Cardiac muscle cell (in vitro differentiated cells and primary cell): ENCODE measurements at regions not wholly inside any gene's neighbourhood (a gene's known extent, or its start where the extent isn't known, plus 50 kb on each side); places are given as distances from the start of the nearest gene placed in this dataset.

Experiments
- DNase-seq, 2 donors: peaks; one replicate each; pipeline versions ENCODE4 v3.0.0 to v3.0.0-alpha.2; 2010 to 2017; ENCODE audit warnings: low read depth in 1 of 2, low spot score in 1 of 2
- H3K27ac ChIP-seq: fragments of 200-600 bp; sonication (generic); 2 replicates; pipeline ENCODE4 v1.5.1; 2016
- H3K27me3 ChIP-seq: fragments of 200-600 bp; sonication (generic); 2 replicates; pipeline ENCODE4 v1.6.0; 2016; ENCODE audit warnings: control low read depth
- H3K36me3 ChIP-seq: fragments of 200-600 bp; sonication (generic); 2 replicates; pipeline ENCODE4 v1.5.1; 2016; ENCODE audit warnings: control low read depth
- H3K4me1 ChIP-seq: fragments of 200-600 bp; sonication (generic); 2 replicates; pipeline ENCODE4 v1.8.1; 2017; ENCODE audit warnings: low read depth, mild to moderate bottlenecking, mixed run types
- H3K4me3 ChIP-seq: fragments of 200-600 bp; sonication (generic); 2 replicates; pipeline ENCODE4 v1.5.1; 2016; ENCODE audit warnings: mild to moderate bottlenecking
- H3K9me3 ChIP-seq: fragments of 200-600 bp; sonication (generic); 2 replicates; pipeline ENCODE4 v1.5.1; 2017; ENCODE audit warnings: low read depth, mild to moderate bottlenecking, control low read depth
- CTCF ChIP-seq: IDR thresholded peaks from 2 replicates; pipeline ENCODE4 v1.5.1; 2012; ENCODE audit warnings: low read depth, mild to moderate bottlenecking, low read length

GRCh38 chr2:30310371-30310770 lies 79.0 kb downstream of the LBH start:
- Histone ChIP-seq H3K27me3 (no peaks in the 10 kb centered on the region), H3K27ac (no peak overlapping the region), H3K4me3 (no peak overlapping the region), H3K4me1 (no peaks in the 10 kb centered on the region), H3K9me3 (no peaks in the 10 kb centered on the region), H3K36me3 (no peaks in the 10 kb centered on the region)
- TF ChIP-seq CTCF, result no peak
- no peak for DNase-seq

- H3K36me3 ChIP-seq, result no peaks in the 10 kb centered on the region
- no peak overlapping the region for H3K27ac ChIP-seq
- no peaks in the 10 kb centered on the region for H3K27me3 ChIP-seq
- DNase-seq, result no peak
- no peak overlapping the region for H3K4me3 ChIP-seq
- H3K9me3 ChIP-seq, result no peaks in the 10 kb centered on the region
- no peak for TF ChIP-seq CTCF
- no peaks in the 10 kb centered on the region for H3K4me1 ChIP-seq
Observed at GRCh38 chr2:30310955-30311354, 79.6 kb downstream of the LBH start.

GRCh38 chr2:30311711-30312110 lies 80.4 kb downstream of the LBH start:
- Histone ChIP-seq H3K27me3 (no peaks in the 10 kb centered on the region), H3K27ac (no peak overlapping the region), H3K4me1 (no peaks in the 10 kb centered on the region), H3K9me3 (no peaks in the 10 kb centered on the region), H3K36me3 (no peaks in the 10 kb centered on the region), H3K4me3 (no peak overlapping the region)
- TF ChIP-seq CTCF, result no peak
- no peak for DNase-seq

- Histone ChIP-seq H3K4me3 (no peak overlapping the region), H3K27me3 (no peaks in the 10 kb centered on the region), H3K9me3 (no peaks in the 10 kb centered on the region), H3K4me1 (no peaks in the 10 kb centered on the region), H3K27ac (no peak overlapping the region), H3K36me3 (no peaks in the 10 kb centered on the region)
- DNase-seq, result no peak
- no peak for TF ChIP-seq CTCF
Observed at GRCh38 chr2:30312916-30313315, 81.6 kb downstream of the LBH start.

- Histone ChIP-seq H3K4me1 (no peaks in the 10 kb centered on the region), H3K4me3 (no peak overlapping the region), H3K9me3 (no peaks in the 10 kb centered on the region), H3K36me3 (no peaks in the 10 kb centered on the region), H3K27me3 (no peaks in the 10 kb centered on the region), H3K27ac (no peak overlapping the region)
- TF ChIP-seq CTCF, result no peak
- no peak for DNase-seq
Observed at GRCh38 chr2:30314981-30315380, 83.6 kb downstream of the LBH start.
